NCI-H146 treated with DMSO at 0.1 percent for 48 hours (cell line): ENCODE measurements at regions not wholly inside any gene's neighbourhood (a gene's known extent, or its start where the extent isn't known, plus 50 kb on each side); places are given as distances from the start of the nearest gene placed in this dataset.

Source experiments
- DNase-seq: peaks from one replicate; lab custom pipeline; 2025; ENCODE audit not compliant: unreplicated experiment; lab: John Stamatoyannopoulos, UW

- no peak for DNase-seq
Observed at GRCh38 chr1:185373813-185374529, 56.9 kb upstream of the IVNS1ABP start.

- DNase-seq: no peak
Observed at GRCh38 chr1:185369786-185370185, 52.7 kb upstream of the IVNS1ABP start.

GRCh38 chr1:185368913-185369491 lies 52.0 kb upstream of the IVNS1ABP start:
- no peak for DNase-seq

- DNase-seq: no peak
Observed at GRCh38 chr1:185368313-185368855, 51.3 kb upstream of the IVNS1ABP start.

GRCh38 chr1:185367218-185367617 lies 50.2 kb upstream of the IVNS1ABP start:
- DNase-seq: peak; percentile 3
